ENCODE measurements at regions not wholly inside any gene's neighbourhood (a gene's known extent, or its start where the extent isn't known, plus 50 kb on each side); places are given as distances from the start of the nearest gene placed in this dataset.

- Mint-ChIP-seq H3K36me3 (ENCODE audit: insufficient read depth) (peaks cover 3% of the 10 kb centered on the region), H3K27ac (ENCODE audit: low read depth) (no peak overlapping the region), H3K4me1 (no peaks in the 10 kb centered on the region), H3K9me3 (no peaks in the 10 kb centered on the region), H3K27me3 (peaks cover 9% of the 10 kb centered on the region), H3K4me3 (no peak overlapping the region)
- ATAC-seq (replicated peaks; ENCODE audit: extremely low read depth, poor library complexity, severe bottlenecking) = no peak
- DNase-seq (ENCODE audit: low spot score in 2 of 2) = no peak
Observed at GRCh38 chr20:60122671-60123070, 164.4 kb downstream of the CDH26 start.

GRCh38 chr20:60123096-60123495 lies 164.9 kb downstream of the CDH26 start:
- peaks cover 9% of the 10 kb centered on the region for H3K27me3 Mint-ChIP-seq
- no peak overlapping the region for H3K27ac Mint-ChIP-seq (ENCODE audit: low read depth)
- no peaks in the 10 kb centered on the region for H3K4me1 Mint-ChIP-seq
- H3K9me3 Mint-ChIP-seq = no peaks in the 10 kb centered on the region
- no peak overlapping the region for H3K4me3 Mint-ChIP-seq
- ATAC-seq (replicated peaks; ENCODE audit: extremely low read depth, poor library complexity, severe bottlenecking) (no peak), DNase-seq (ENCODE audit: low spot score in 2 of 2) (no peak)
- H3K36me3 Mint-ChIP-seq (ENCODE audit: insufficient read depth) = peaks cover 3% of the 10 kb centered on the region

- ATAC-seq (replicated peaks; ENCODE audit: extremely low read depth, poor library complexity, severe bottlenecking) (no peak), DNase-seq (ENCODE audit: low spot score in 2 of 2) (no peak)
- Mint-ChIP-seq H3K36me3 (ENCODE audit: insufficient read depth) (peaks cover 3% of the 10 kb centered on the region), H3K9me3 (no peaks in the 10 kb centered on the region), H3K27me3 (peaks cover 9% of the 10 kb centered on the region), H3K4me1 (no peaks in the 10 kb centered on the region), H3K27ac (ENCODE audit: low read depth) (no peak overlapping the region), H3K4me3 (no peak overlapping the region)
Observed at GRCh38 chr20:60123652-60124051, 165.4 kb downstream of the CDH26 start.

GRCh38 chr20:60124776-60125381 lies 166.7 kb downstream of the CDH26 start:
- no peaks in the 10 kb centered on the region for H3K9me3 Mint-ChIP-seq
- H3K4me1 Mint-ChIP-seq = no peaks in the 10 kb centered on the region
- H3K27me3 Mint-ChIP-seq = peaks cover 9% of the 10 kb centered on the region
- ATAC-seq (replicated peaks; ENCODE audit: extremely low read depth, poor library complexity, severe bottlenecking) = no peak
- DNase-seq (ENCODE audit: low spot score in 2 of 2) = no peak
- no peak overlapping the region for H3K27ac Mint-ChIP-seq (ENCODE audit: low read depth)
- H3K36me3 Mint-ChIP-seq (ENCODE audit: insufficient read depth) = peaks cover 3% of the 10 kb centered on the region
- H3K4me3 Mint-ChIP-seq = no peak overlapping the region

- no peak for ATAC-seq (replicated peaks; ENCODE audit: extremely low read depth, poor library complexity, severe bottlenecking)
- no peak for DNase-seq (ENCODE audit: low spot score in 2 of 2)
- Mint-ChIP-seq H3K9me3 (no peaks in the 10 kb centered on the region), H3K4me1 (no peaks in the 10 kb centered on the region), H3K4me3 (peak overlapping the region; percentile 16), H3K27ac (ENCODE audit: low read depth) (no peak overlapping the region), H3K36me3 (ENCODE audit: insufficient read depth) (peaks cover 3% of the 10 kb centered on the region), H3K27me3 (peaks cover 9% of the 10 kb centered on the region)
Observed at GRCh38 chr20:60125513-60125912, 167.3 kb downstream of the CDH26 start.

GRCh38 chr20:60126975-60127374 lies 168.8 kb downstream of the CDH26 start:
- ATAC-seq (replicated peaks; ENCODE audit: extremely low read depth, poor library complexity, severe bottlenecking) (no peak), DNase-seq (ENCODE audit: low spot score in 2 of 2) (no peak)
- H3K36me3 Mint-ChIP-seq (ENCODE audit: insufficient read depth) = peaks cover 3% of the 10 kb centered on the region
- H3K9me3 Mint-ChIP-seq = no peaks in the 10 kb centered on the region
- H3K4me1 Mint-ChIP-seq = no peaks in the 10 kb centered on the region
- peaks cover 9% of the 10 kb centered on the region for H3K27me3 Mint-ChIP-seq
- no peak overlapping the region for H3K4me3 Mint-ChIP-seq
- H3K27ac Mint-ChIP-seq (ENCODE audit: low read depth) = no peak overlapping the region

- Mint-ChIP-seq H3K27ac (ENCODE audit: low read depth) (no peak overlapping the region), H3K27me3 (no peaks in the 10 kb centered on the region), H3K9me3 (no peaks in the 10 kb centered on the region), H3K4me1 (no peaks in the 10 kb centered on the region), H3K4me3 (no peak overlapping the region), H3K36me3 (ENCODE audit: insufficient read depth) (no peaks in the 10 kb centered on the region)
- DNase-seq (ENCODE audit: low spot score in 2 of 2) (no peak), ATAC-seq (replicated peaks; ENCODE audit: extremely low read depth, poor library complexity, severe bottlenecking) (no peak)
Observed at GRCh38 chr20:60131375-60131774, 173.2 kb downstream of the CDH26 start.

- no peaks in the 10 kb centered on the region for H3K27me3 Mint-ChIP-seq
- no peak for ATAC-seq (replicated peaks; ENCODE audit: extremely low read depth, poor library complexity, severe bottlenecking)
- H3K4me1 Mint-ChIP-seq = no peaks in the 10 kb centered on the region
- H3K4me3 Mint-ChIP-seq = no peak overlapping the region
- H3K9me3 Mint-ChIP-seq = no peaks in the 10 kb centered on the region
- H3K36me3 Mint-ChIP-seq (ENCODE audit: insufficient read depth) = no peaks in the 10 kb centered on the region
- no peak overlapping the region for H3K27ac Mint-ChIP-seq (ENCODE audit: low read depth)
- no peak for DNase-seq (ENCODE audit: low spot score in 2 of 2)
Observed at GRCh38 chr20:60132162-60132826, 174.1 kb downstream of the CDH26 start.

- Mint-ChIP-seq H3K27ac (ENCODE audit: low read depth) (no peak overlapping the region), H3K4me1 (peaks cover 5% of the 10 kb centered on the region), H3K4me3 (no peak overlapping the region), H3K36me3 (ENCODE audit: insufficient read depth) (peaks cover under 1% of the 10 kb centered on the region), H3K27me3 (no peaks in the 10 kb centered on the region), H3K9me3 (no peaks in the 10 kb centered on the region)
- DNase-seq (ENCODE audit: low spot score in 2 of 2) = no peak
- ATAC-seq (replicated peaks; ENCODE audit: extremely low read depth, poor library complexity, severe bottlenecking) = no peak
Observed at GRCh38 chr20:60132827-60133670, 174.8 kb downstream of the CDH26 start.

- DNase-seq (ENCODE audit: low spot score in 2 of 2) (no peak), ATAC-seq (replicated peaks; ENCODE audit: extremely low read depth, poor library complexity, severe bottlenecking) (no peak)
- Mint-ChIP-seq H3K4me1 (peaks cover 5% of the 10 kb centered on the region), H3K4me3 (no peak overlapping the region), H3K27ac (ENCODE audit: low read depth) (no peak overlapping the region), H3K9me3 (no peaks in the 10 kb centered on the region), H3K27me3 (no peaks in the 10 kb centered on the region), H3K36me3 (ENCODE audit: insufficient read depth) (peaks cover 2% of the 10 kb centered on the region)
Observed at GRCh38 chr20:60135276-60135675, 177.1 kb downstream of the CDH26 start.

GRCh38 chr20:60136645-60137401 lies 178.6 kb downstream of the CDH26 start:
- Mint-ChIP-seq H3K4me3 (no peak overlapping the region), H3K9me3 (no peaks in the 10 kb centered on the region), H3K27me3 (no peaks in the 10 kb centered on the region), H3K36me3 (ENCODE audit: insufficient read depth) (peaks cover 2% of the 10 kb centered on the region), H3K27ac (ENCODE audit: low read depth) (no peak overlapping the region), H3K4me1 (peaks cover 5% of the 10 kb centered on the region)
- DNase-seq (ENCODE audit: low spot score in 2 of 2) (no peak), ATAC-seq (replicated peaks; ENCODE audit: extremely low read depth, poor library complexity, severe bottlenecking) (no peak)

GRCh38 chr20:60137657-60138245 lies 179.5 kb downstream of the CDH26 start:
- H3K36me3 Mint-ChIP-seq (ENCODE audit: insufficient read depth) = peaks cover 2% of the 10 kb centered on the region
- peaks cover 5% of the 10 kb centered on the region for H3K4me1 Mint-ChIP-seq
- no peaks in the 10 kb centered on the region for H3K9me3 Mint-ChIP-seq
- H3K27me3 Mint-ChIP-seq = no peaks in the 10 kb centered on the region
- peak overlapping the region; percentile 78 for H3K4me3 Mint-ChIP-seq
- peak; percentile 71 for ATAC-seq (replicated peaks; ENCODE audit: extremely low read depth, poor library complexity, severe bottlenecking)
- DNase-seq (ENCODE audit: low spot score in 2 of 2) = no peak
- no peak overlapping the region for H3K27ac Mint-ChIP-seq (ENCODE audit: low read depth)
